Hepatocyte (in vitro differentiated cells): ENCODE measurements at regions not wholly inside any gene's neighbourhood (a gene's known extent, or its start where the extent isn't known, plus 50 kb on each side); places are given as distances from the start of the nearest gene placed in this dataset.

Experiments used
- EZH2 ChIP-seq: fragments of 200-600 bp; sonication (generic); IDR thresholded peaks from 2 replicates; pipeline ENCODE4 v1.6.1; 2016; ENCODE audit warnings: antibody characterized with exemption, mild to moderate bottlenecking, borderline replicate concordance
- TF ChIP-seq, protein P1 (sequence below): fragments of 200-600 bp; sonication (generic); IDR thresholded peaks from 2 replicates; pipeline ENCODE4 v1.5.1; 2016; ENCODE audit warnings: antibody characterized with exemption, mild to moderate bottlenecking; ENCODE audit not compliant: poor library complexity

DNA sequence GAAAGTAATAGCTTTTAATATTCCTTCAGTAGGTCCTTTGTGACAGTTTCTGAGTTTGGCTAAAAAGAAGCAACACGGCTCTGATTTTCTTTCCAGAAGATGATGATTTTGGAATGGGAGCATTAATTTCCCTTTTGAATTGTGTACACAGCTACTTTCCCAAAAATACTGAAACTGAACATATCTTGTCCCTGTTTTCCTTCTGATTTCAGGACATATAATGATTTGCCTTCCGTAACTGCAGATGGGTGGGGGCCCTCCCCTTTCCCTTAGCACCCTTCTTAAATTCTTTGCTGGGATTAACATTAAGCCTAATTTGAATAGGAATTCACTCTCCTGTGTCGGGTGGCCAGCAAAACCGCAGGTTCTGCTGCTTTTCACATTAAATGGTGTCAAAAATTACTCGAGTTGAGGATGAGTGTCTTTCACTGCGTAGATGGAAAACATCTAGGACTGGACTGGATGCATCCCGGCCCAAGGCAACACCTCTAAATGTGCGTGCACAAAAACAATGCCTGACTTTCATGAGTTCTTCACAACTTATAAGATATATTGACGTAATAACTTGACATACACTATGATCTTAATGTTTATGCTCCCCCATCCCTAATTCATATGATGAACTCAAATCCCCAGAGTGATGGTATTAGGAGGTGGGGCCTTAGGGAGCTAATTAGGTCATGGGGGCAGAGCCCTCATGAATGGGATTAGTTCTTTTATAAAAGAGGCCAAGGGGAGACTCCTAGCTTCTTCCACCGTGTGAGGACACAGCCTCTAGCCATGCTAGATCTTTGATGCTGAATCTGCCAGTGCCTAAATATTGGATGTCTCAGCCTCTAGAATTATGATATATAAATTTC is 158.1 kb downstream of the AEBP2 start:
- TF ChIP-seq, protein P1, sequence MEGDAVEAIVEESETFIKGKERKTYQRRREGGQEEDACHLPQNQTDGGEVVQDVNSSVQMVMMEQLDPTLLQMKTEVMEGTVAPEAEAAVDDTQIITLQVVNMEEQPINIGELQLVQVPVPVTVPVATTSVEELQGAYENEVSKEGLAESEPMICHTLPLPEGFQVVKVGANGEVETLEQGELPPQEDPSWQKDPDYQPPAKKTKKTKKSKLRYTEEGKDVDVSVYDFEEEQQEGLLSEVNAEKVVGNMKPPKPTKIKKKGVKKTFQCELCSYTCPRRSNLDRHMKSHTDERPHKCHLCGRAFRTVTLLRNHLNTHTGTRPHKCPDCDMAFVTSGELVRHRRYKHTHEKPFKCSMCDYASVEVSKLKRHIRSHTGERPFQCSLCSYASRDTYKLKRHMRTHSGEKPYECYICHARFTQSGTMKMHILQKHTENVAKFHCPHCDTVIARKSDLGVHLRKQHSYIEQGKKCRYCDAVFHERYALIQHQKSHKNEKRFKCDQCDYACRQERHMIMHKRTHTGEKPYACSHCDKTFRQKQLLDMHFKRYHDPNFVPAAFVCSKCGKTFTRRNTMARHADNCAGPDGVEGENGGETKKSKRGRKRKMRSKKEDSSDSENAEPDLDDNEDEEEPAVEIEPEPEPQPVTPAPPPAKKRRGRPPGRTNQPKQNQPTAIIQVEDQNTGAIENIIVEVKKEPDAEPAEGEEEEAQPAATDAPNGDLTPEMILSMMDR, result no peak
- TF ChIP-seq EZH2, result no peak
